GM21381 (cell line): ENCODE measurements at regions not wholly inside any gene's neighbourhood (a gene's known extent, or its start where the extent isn't known, plus 50 kb on each side); places are given as distances from the start of the nearest gene placed in this dataset.

Experiments used
- ATAC-seq: cut with Tn5 transposase; IDR thresholded peaks from one replicate; pipeline ENCODE4 v1.9.1; 2021; ENCODE audit warnings: mild to moderate bottlenecking, moderate library complexity; ENCODE audit not compliant: unreplicated experiment

- ATAC-seq = no peak
Measured at GRCh38 chr6:28766426-28766825, 157.4 kb downstream of the TRIM27 start.

- ATAC-seq = no peak
Measured at GRCh38 chr6:28767133-28767532, 156.7 kb downstream of the TRIM27 start.

GRCh38 chr6:28767691-28768090, 156.1 kb downstream of the TRIM27 start:
- no peak for ATAC-seq

GRCh38 chr6:28768187-28768913, 155.4 kb downstream of the TRIM27 start:
- ATAC-seq = no peak

GRCh38 chr6:28769626-28770402, 154.0 kb downstream of the TRIM27 start:
- no peak for ATAC-seq

- ATAC-seq = no peak
Measured at GRCh38 chr6:28770732-28771131, 153.1 kb downstream of the TRIM27 start.

GRCh38 chr6:28771401-28772267, 152.2 kb downstream of the TRIM27 start:
- no peak for ATAC-seq

DNA sequence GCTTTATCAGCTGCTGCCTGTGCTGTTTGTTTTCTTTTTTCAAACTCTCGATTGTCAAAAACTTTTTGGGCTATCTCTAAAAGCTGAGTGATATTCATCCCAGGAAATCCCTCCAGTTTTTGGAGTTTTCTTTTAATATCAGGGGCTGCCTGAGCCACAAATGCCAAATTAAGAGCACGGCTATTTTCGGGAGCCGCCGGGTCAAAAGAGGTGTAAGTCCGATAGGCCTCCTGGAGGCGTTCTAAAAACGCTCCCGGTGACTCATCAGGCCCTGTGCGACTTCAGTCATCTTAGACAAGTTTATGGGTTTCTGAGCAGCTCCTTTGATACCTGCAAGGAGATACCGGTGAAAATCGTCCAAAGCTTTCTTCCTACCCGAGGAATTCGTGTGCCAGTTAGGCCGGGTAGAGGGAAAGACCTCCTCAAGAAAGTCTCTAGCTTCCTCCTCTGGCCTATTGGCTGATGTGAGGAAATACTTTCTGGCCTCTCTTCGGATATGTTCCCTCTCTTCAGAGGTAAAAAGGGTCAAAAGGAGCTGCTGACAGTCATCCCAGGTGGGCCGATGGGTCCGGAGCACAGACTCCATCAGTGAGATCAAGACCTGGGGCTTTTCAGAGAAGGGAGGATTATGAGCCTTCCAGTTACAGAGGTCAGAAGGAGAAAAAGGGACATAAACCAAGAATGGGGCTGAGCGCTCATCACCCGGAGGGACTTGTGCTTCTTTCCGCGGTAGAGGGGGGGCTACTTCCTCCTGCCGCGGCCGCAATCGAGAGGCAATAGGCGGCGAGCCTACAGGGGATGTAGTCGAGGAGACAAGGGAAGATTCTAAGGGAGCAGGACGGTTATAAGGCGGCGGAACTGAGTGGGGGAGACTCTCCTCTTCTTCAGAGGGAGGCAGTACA, 151.1 kb downstream of the TRIM27 start:
- no peak for ATAC-seq

DNA sequence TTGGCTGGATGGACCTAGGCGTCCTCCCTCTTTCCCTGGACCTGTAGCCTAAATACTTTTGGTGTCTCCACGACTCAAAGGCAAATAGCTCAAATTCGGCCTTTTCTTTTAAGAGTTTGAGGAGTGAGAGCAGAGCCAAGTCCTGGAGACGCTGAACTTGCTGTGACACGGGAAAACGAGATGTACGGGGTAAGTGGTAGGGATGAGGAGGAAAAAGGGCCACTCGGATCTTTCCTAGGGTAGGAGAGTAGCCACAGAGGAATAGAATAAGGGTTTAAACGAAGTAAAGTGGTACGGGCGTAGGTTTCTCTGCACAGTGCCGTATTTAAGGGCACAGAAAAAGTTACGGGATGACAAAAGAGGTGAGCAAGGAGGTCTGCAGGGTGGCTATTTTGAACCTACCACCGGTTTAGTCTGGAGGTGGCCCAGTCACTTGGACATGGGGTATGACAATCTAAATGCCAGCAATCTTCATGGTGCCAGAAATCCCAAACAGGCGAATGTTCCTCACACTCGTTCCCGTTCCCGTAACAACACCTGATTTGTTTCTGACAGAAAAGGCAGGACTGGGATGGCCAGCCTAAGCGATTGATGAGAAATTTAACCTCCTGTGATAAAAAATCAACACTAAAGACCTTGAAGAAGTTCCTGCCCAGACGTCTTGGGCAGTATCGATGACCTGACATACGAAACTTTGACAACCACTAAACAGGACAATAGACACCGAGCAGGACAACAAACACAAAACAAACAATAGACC, 149.3 kb downstream of the TRIM27 start:
- no peak for ATAC-seq

- ATAC-seq = no peak
Measured at GRCh38 chr6:28775052-28775376, 148.8 kb downstream of the TRIM27 start.

- ATAC-seq = no peak
Measured at GRCh38 chr6:28775405-28776129, 148.2 kb downstream of the TRIM27 start.

DNA sequence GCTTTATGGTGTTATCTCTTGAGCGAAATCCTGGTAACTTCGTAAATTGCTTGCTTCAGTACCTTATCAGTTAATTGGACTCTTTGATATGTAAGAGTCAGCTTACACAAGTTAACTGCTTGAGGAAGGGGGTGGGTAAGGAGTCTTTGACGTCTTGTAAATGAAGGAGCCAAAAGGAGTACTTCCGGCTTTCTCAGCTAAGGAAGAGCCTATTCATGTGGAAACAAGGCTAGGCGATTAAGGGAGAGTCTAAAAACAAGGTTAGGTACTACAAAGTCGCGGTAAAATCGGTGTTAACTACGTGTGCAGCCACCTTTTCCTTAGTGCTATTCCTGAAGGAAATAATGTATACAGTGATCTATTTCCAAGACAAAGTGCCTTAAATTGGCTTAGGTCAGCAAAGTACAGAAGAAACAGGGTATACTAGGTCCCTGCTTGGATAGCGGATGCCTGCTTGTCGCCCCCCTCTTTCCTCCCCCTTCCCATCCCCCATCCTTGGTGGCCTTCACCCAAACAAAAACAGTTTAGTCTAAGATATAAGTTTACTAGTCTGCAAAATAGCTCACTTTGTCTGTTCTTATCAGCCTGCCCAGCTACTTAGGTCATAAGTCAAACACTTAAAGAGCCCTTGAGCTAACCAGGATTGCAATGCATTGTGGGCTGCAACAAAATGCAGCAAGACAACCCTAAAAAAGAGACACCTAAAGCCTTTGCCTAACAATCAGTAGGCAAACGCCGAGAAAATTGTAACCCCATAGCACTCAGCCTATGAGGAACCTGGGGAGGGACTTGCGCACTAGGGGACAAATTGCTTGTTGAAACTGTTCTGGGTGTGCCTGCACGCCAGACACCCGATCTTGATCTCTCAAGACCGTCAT, 147.3 kb downstream of the TRIM27 start:
- ATAC-seq = no peak

- ATAC-seq = no peak
Measured at GRCh38 chr6:28777147-28777461, 146.7 kb downstream of the TRIM27 start.

- no peak for ATAC-seq
Measured at GRCh38 chr6:28782113-28782673, 141.6 kb downstream of the TRIM27 start.

- no peak for ATAC-seq
Measured at GRCh38 chr6:28785962-28786679, 137.7 kb downstream of the TRIM27 start.

DNA sequence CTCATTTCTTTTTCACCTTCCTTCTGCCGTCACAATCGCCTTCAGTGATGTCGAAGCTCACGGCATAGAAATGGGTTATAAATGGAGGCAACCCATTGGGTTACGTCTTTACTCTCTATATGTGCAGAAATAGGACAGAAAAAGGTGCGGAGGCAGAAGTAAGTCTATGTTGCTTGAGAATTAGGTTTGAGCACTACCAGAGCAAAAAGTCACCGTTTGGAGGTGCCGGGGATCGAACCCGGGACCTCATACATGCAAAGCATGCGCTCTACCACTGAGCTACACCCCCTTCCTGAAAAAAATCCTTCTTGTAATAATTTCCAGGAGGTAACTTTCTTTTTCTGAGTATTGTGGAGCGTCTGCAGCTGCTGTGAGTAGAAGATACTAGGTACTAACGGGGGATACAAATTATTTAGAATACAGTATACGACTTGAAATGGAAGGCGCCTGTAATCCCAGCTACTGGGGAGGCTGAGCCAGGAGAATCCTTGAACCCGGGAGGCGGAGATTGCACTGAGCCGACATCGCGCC, 134.2 kb downstream of the TRIM27 start:
- no peak for ATAC-seq

DNA sequence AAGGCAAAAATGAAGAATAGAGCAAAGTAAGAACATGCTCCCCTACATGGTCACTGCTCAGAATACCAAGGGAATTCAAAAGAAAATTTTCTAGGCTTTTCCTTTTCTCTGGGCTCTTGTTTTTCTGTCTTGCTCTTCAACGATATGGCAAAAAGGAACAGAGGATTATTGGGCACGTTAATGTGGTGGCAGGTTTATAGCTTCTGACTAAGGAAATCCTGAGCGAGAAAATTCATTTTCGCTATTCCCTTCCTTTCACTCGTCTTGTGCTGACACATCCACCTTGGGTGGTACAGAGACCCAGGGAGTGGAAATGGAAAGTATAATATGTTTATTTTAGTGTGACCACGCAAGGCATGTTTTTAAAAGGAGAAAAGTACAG, 132.8 kb downstream of the TRIM27 start:
- no peak for ATAC-seq
